ENCODE measurements at regions not wholly inside any gene's neighbourhood (a gene's known extent, or its start where the extent isn't known, plus 50 kb on each side); places are given as distances from the start of the nearest gene placed in this dataset.

DNA sequence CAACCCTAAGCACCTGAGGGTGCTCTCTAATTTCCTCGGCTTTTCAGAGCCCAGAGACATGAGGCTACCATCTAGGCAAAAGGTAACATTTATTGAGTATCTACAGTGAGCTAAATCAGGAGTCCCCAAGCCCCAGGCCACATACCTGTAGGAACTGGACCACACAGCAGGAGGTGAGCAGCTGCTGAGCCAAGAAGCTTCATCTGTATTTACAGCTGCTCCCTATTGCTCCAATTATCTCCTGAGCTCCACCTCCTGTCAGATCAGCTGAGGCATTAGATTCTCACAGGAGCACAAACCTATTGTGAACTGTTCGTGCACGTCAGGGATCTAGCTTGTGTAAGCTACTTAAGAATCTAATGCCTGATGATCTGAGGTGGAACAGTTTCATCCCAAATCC is 70.2 kb downstream of the RND3 start:
- no peak for DNase-seq

DNA sequence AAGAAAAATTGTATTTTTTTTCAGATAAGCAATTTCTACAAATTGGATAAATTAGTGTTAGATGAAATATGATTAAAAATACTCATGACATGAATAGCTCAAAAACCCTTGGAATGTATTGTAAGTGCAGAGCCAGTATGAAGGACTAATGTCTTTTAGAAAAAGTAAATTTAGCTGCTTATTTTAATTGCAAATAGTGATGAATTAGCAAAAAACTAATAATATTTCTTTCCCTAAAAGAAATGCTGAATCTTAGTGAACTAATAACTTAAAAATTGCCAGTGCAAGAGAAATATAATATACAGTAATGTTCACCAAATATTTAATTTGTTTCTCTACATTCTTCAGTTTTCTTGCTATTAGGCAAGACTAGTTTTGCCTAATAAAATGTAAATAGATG is 72.4 kb downstream of the RND3 start:
- no peak for DNase-seq

DNA sequence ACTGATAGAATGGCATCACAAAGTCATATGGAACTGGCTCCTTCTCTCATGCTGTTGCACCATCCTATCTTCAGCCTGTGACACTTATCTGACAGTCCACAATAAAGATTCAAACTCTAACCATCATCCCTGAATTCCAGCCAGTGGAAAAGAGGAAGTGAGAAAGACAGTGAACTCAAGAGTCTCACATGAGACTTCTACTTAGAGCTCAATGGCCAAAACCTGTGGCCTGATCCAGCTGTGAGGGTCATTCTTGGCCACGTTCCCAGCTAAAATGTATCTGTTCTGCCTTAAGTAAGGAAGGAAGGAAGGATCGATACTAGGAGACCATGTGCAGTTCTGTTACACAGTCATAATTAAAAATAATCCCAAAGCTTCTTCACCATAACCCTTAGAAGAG is 73.6 kb downstream of the RND3 start:
- DNase-seq = no peak

DNA sequence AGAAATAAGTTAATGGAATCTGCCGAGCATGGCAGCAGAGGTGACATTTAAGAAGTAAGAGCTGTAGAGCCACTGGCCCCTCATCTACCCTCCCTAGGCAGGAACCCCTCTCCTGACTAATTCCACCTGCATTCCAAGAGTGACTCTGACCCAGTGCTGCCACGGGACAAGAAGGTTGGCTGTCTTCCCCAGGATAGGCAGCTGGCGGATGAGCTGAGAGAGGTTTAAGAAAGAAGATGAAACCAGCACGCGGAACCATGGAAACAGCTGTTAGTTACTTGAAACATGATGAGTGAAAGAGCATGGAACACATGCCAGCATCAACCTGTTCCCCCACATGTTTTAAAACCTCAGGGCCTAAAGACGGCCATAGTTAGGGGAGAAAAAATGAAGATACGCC is 74.1 kb downstream of the RND3 start:
- no peak for DNase-seq

DNA sequence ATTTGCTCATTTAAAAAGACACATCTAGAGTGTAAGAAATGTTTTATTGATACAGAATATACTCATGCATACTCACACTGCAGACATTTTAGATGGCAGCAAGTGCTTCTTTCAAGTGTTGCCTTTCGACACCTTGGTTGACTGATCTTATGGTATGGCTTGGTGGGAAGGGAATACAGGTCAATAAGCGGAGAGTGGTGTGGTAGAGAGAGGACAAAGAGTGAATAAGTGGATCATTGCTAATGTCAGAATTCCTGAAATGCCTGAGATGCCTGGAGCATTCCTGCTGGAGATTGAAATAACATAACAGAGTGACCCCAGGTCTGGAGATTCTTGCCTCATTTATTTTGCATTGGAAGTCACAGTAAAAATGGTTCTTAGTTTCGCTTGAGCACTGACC is 76.7 kb downstream of the RND3 start:
- no peak for DNase-seq

DNA sequence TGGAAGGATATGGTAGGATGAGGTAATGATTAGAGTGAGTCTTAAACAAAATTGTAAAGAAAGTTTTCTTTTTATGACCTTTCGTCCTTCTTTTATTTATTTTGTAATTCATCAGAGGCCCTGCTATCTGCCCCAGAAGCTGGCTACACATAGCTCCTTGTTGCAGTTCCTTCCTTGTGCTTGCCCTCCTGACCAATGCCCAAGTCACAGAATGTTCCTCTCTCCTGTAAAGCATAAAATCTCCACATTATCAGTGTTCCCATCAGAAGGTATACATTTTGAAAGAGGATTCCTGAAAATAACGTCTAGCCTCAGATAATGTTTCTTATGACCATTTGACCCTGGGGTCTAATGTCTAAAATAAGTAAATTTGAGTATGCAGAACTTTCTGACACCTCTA is 78.3 kb downstream of the RND3 start:
- DNase-seq = no peak

DNA sequence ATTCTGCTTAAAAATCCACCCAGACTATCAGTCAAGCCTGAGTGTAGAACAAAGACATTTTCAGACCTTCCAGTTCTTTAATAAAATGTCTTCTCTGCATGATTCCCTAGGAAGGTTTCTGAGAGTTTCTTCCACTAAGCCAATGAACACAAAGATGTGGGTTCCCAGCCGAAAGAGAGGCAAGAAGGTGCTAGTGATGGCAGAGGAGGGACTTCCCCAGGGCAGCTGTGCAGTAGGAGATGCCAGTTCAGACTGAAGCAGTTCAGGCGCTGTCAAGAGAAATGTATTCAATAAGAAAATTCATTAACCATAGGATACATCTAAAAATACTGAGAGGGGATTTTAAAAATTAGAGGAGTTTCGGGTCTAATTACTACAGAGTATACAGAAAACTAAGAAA is 83.3 kb downstream of the RND3 start:
- DNase-seq = no peak

DNA sequence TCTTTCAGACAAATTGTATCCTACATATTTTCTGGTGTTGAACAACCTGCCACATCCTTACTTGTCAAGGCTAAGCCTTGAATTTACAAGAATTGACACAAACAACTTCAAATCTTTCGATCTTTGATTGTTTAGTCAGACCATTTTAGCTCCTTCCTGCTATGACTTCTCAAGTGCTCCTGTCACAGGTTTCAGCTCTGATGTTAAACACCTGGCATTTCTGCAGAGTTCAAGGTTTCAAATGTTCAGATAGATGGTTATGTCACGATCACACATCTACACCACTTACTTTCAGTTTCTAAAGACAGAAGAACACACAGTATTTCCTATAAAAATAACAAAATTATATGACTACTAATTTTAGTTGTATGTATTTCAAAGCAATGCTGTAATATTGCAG is 84.0 kb downstream of the RND3 start:
- no peak for DNase-seq

DNA sequence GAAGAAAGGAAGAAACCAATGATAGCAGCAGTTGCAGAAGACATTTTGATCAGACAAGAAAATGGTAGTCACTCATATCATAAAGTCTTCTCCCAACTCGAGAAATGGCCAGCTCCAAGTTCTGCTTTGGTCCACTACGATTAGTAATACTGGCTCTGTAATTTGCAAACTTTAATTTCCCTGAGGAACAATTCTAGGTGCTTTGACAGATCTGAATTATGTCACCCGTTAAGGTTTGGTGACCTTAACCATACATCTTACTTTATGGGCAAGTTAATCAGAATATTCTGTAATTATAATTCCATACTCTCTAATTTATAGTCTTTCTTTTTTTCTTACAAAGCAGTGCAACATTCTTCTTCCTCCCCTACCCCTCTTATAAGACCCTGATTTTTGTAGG is 84.5 kb downstream of the RND3 start:
- DNase-seq = no peak

DNA sequence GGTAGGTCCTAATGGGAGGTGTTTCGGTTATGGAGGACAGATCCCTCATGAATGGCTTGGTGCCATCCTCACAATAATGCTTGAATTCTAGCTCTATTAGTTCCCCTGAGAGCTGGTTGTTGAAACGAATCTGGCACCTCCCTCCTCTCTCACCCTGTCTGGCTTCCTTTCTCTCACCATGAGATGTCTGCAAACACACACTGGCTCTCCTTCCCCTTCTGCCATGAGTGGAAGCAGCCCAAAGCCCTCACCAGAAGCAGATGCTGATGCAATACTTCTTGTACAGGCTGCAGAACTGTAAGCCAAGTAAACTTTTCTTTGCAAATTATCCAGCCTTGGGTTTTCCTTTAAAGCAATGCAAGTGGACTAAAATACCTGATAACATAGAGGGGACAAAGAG is 86.6 kb downstream of the RND3 start:
- no peak for DNase-seq

DNA sequence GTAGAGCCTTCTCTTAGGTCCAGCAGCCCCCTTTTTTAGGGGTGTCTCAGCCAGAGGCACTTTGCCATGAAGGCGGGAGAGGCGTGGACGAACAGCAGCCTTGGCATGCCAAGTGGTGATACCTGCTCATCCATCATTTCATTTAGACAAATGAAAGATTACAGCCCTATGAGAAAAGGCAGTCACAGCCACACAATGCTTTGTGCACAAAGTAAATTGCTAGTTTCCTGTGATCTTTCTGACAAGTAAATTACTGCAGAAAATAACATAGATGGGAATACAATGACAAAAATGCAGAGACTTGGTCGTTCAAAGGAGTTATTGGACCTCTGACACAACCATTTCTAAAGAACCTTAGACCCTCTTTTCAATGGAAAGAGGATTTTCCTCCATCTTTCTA is 94.9 kb downstream of the RND3 start:
- DNase-seq = no peak

DNA sequence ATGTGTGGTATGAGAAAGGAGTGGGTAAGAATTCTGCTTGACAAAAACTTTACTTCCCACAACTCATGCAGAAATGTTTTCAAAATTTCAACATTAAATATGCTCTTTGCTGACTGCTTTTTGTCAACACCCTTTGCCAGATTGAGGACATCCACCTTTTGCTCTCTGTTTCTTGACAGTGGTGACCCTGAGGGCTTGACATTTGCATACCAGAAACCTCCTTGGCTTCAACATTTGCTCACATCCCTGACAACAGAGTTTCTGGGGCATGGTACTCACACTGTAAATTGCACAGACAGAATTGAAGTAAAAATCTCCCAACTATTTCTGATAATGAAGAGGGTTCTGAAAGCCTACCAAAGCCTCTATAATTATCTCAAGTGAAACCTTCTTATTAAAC is 95.7 kb downstream of the RND3 start:
- no peak for DNase-seq

DNA sequence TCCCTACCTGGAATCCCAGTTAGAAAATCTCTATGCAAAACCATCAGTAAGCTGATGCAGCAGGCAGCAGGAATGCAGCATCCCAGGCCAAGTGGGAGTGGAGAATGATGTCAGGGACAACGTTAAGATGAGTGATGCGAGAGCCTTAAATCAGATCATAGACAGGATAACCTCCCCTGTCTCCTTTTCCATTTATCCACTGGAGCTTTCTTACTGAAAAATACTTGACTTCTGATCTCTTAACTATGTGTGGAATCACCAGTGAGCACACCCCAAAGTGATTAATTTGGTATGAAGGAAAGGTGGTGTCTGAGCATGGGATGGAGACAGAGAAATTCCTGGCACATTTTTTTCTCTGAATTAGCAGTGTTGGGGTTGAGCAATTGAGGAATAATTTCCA is 98.0 kb downstream of the RND3 start:
- DNase-seq = no peak

DNA sequence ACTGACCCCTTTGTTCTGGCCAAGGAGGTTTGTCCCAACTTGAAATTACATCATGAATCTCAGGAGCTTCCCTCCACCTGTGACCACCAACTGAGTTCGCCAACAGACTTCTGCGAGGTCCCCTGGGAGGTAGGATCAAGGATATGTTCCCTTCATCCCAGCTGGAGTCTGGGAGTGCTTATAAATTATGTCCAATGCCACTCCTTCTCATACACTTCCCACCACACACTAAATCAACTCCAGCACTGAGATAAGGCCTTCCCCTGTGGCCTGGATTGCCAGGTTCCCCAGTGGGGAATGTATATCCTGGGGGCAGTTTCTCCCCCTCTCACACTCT is 99.2 kb downstream of the RND3 start:
- DNase-seq = no peak

DNA sequence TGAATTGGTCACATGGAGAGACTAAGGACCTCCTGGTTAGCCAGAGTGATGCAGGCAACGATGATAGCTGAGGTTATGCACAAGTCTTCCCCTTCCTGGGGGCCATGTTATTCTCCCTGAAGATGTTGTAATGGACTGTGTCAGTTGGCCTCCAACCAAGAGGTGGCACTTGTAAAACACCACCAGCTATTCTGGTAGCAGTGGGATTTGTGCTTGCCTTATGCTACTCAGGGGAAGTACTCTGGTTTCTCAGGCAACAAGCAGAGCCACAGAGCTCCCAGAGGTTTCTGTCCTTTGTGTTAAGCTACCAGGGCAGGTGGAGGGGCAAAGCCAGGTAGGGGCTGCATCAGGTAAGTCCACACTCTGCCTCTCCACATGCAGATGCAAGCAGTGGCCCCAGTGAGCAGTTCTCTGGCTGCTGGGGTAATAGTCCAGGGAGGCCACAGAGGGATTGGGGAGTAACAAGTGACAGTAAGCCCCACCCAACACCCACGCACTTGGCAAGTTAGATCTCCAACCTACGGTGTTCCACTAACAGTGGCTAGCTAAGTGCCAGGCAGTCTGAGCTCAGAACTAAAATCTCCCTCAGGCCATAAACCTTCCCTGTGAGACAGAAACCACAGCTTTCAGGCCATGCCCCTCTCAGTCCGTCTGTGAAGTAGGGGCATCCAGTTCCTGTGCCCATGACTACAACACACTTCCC is 99.7 kb downstream of the RND3 start:
- DNase-seq = no peak

DNA sequence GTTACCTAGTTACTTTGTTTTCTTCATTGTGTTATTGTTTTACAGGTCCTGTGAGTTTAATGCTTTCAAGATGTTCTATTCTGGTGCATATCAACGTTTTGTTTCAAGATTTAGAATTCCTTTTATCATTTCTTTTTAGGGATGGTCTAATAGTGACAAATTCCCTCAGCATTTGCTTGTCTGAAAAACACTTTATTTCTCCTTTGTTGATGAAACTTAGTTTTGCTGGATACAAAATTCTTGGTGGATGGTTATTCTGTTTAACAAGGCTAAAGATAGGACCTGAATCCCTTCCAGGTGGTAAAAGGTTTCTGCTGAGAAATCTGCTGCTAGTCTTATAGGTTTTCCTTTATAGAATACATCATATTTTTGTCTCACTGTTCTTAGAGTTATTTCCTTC is 102.3 kb downstream of the RND3 start:
- no peak for DNase-seq

DNA sequence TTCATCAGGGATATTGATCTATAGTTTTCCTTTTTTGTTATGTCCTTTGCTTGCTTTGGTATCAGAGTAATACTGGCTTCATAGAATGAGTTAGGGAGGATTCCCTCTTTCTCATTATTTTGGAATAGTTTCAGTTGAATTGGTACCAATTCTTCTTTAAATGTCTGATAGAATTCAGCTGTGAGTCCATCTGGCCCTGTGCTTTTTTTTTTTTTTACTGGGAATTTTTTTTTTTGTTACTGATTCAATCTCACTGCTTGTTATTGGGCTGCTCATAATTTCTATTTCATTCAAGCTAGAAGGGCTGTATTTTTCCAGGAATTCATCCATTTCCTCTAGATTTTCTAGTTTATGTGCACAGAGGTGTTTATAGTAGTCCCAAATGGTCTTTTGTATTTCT is 103.9 kb downstream of the RND3 start:
- DNase-seq = no peak

DNA sequence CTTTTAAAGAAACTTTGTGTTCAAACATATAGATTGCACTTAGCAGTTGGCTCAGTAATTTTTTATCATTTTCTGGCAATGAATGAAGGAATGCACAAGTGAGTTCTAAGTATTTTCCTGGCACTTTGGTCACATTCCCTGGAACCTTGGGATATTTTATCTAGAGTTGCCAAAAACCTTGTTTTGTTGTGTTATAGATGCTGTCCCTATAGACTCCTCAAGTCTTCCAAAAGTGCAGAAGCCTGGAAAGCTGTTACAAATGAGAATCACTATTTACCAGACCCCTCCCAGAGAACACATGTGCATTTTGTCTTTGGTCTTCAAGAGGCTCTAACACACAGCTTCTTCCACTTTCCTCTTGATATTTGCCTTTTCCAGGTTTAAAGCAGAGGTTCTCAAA is 108.3 kb downstream of the RND3 start:
- no peak for DNase-seq

DNA sequence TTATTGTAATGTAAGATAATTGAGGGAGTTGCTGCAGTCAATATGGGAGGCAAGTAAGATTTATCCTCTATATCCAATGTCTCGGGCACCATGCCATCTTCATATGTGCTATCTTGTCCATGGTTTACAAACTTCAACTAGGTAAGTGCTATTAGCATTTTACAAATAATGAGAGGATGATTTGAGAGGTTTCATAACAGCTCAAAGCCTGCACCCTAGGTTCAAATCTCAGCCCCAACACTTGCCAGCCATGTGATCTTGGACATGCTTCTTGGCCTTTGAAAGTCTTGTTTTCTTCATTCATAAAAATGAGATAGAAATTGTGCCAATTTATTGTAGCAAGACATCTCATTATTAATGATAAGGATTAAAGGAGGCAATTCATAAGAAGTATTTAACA is 108.8 kb downstream of the RND3 start:
- DNase-seq = no peak

DNA sequence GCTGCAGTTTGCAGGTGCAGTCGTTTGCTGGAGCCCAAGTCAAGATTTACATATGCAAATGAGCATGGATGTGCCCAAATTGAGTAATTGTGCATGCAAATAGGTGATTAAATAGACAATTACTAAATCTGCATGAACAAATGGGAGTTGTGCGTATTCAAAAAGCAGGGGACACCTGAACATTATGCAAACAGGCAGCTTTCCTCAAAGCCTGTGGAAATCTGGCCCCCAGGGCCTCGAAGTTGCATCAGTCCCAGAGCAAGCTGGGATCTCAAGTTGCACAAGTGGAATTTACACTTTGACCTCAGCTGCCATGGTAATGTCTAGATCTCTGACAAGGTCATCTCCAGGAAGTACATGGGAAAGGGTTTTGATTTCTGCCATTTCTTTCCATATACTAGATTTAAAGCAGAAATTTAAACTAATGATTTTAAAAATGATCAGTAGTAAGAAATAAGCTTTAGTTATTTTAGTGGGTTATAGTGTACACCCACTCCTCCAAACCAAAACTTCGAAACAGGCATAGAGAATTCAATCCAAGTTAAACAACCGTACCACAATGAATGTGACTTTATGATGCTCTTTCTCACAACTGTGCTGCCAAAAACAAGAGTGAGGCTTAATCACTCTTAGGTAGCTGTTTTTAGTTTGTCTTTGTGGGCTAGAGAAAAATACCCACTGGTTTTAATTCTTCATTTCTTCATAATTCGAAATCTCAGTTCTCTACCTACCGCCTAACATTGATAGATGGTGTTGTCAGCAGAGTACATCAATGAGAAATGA is 110.7 kb downstream of the RND3 start:
- DNase-seq = no peak

DNA sequence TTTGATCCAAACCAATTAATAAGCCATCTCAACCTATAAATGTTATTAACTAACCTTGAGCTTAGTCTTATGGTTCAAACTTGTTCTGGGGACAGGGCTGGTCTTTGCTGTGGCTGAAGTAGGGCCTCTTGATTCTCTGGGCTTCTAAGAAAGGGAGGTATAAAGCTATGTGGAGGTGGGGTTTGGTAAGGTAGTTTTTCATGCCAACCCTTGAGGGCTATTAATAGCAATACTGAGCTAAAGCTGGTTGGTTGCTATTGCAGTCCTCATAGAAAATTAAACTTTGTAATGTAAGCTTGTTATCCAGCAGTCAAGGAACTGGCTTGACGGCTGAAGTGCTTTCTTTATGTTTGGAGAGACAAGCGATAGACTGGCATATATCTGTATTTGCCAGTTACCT is 112.1 kb downstream of the RND3 start:
- DNase-seq = no peak

DNA sequence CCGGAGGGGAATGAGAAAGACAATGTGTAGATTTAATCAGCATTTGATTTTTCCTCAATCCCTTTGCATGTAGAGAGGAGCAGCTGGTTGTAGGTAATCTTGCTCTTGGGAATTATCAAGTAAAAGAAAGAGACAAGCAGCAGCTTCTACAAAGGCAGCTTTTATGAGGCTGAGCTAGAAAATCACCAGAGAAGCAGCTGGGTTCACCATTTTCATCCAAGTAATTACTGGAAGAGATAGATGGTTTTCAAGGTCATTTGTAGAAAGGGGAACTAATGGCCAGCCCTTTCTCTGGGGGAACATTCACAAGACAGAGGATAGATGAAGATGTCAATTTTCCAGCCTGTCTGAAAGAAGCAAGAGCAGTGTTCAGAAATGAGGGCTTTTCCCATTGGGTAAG is 113.0 kb downstream of the RND3 start:
- DNase-seq = no peak

DNA sequence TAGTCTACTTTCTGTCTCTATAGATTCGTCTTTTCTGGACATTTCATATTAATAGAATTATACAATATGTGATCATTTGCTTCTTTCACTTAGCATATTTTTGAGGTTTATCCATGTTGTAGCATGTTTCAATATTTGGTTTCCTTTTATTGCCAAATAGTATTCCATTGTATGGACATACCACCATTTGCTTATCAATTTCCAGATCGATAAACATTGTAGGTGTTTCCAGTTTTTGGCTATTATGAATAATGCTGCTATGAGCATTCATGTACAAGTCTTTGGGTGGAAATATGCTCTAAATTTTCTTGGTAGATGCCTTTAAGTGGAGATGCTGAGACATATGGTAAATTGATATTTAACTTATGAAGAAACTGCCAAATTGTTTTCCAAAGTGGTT is 114.1 kb downstream of the RND3 start:
- no peak for DNase-seq

DNA sequence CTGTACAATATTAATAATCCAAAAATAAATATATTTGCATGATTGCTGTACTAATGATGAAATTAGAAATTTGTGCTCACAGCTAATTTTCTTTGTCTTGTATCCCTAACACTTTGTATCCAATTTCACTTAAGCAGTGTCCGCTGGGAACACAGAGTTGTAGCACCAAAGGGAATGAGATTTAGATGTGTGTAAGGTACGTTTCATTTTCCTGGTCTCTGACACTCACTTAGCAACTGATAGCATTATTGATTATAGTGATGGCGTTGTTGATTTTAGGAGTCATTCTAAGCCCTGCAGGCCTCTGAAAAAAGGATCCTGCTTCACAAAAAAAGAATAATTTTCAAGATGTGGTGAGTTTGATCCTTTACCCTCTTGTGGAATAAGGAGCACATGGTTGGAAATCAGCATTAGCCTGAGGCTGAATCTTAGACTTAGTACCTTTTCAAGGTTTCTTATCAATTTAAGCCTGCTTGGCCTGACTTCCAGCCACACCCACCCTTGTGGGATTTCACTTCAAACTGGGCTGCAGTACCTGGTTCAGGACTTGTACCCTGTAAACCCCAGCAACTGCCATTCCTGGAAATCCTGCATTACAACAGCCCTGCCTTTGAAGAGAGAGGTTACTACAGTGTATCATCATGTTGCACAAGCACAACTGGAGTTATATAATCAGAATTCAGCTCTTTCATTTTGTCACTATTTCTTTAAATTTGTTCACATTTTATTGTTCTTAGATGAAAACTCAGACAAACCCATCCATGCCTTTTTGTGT is 116.2 kb downstream of the RND3 start:
- DNase-seq = no peak

Measured in NCI-H2029 treated with DMSO at 0.1 percent for 48 hours (cell line).